ENCODE measurements at regions not wholly inside any gene's neighbourhood (a gene's known extent, or its start where the extent isn't known, plus 50 kb on each side); places are given as distances from the start of the nearest gene placed in this dataset.
A peak's percentile ranks its signal among the peaks of the same experiment; 100 is the strongest.

DNA sequence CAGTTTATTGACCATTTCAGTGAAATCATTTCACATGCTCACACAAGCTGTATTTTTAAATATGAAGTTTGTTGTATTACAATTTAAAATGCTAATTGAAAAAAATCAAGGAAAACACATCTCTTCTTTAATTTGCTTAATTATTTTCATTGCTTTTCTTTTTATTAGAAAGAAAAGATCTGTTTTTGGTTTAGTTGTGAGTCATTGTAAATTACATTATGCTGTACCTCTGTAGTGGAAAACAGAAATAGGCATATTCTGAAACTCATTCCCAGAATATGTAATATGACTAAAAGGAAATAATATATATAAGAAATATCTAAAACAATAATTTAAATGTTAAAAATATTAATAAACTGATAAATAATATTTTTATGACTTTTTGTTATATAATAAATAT is 161.9 kb downstream of the HGF start:
- H3K27me3 ChIP-seq: no peaks in the 10 kb centered on the region
- H3K36me3 ChIP-seq: no peaks in the 10 kb centered on the region
- intact Hi-C loops (cut with DNase I): no loop called here
- DNase-seq: no peak
- H3K4me1 ChIP-seq: peaks cover 0 to 11% (median 0%) of the 10 kb centered on the region in 9 donors
- no peak overlapping the region for H3K4me3 ChIP-seq
- no peaks in the 10 kb centered on the region for H3K9me3 ChIP-seq
- no peak for ATAC-seq
- TF ChIP-seq, protein P1, sequence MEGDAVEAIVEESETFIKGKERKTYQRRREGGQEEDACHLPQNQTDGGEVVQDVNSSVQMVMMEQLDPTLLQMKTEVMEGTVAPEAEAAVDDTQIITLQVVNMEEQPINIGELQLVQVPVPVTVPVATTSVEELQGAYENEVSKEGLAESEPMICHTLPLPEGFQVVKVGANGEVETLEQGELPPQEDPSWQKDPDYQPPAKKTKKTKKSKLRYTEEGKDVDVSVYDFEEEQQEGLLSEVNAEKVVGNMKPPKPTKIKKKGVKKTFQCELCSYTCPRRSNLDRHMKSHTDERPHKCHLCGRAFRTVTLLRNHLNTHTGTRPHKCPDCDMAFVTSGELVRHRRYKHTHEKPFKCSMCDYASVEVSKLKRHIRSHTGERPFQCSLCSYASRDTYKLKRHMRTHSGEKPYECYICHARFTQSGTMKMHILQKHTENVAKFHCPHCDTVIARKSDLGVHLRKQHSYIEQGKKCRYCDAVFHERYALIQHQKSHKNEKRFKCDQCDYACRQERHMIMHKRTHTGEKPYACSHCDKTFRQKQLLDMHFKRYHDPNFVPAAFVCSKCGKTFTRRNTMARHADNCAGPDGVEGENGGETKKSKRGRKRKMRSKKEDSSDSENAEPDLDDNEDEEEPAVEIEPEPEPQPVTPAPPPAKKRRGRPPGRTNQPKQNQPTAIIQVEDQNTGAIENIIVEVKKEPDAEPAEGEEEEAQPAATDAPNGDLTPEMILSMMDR (IDR thresholded peaks at IDR 0.05): no peak
- H3K27ac ChIP-seq: no peak overlapping the region

DNA sequence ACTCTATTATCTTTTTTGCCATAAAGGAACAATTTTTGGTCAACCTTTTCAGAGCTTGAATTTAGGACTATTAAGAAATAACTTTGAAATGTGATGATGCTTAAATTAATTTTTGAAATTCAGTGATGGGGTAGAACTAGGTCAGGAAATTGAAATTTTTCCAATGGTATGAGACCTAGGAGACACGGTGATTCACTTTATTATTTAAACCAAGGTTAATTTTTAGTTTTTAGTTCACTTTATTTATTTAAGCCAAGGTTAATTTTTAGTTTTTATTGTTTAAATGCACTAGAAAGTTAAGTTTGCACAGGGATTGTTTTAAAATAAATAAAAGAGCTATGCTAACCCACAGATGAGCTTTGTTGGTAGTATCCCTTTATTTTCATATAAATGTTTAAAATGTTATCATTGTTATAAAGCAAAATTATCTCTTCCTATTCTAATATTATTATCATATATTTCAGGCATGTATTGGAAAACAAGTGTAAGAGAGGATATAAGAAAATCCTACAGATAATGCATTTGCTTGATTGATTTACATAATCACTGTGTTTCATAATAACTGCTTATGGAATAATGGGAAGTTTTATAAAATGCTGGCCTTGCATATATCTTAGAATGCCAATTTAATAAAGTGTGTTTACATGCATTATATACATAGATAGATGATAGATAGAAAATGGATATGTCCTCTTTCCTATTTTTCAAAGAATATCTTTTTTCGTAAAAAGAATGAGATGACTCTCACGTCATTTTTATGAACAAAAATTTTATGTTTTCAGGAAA is 163.6 kb downstream of the HGF start:
- WGBS, 2 donors: 87 to 93% methylated on average over 3 of the region's 3 CpGs
- no peaks in the 10 kb centered on the region for H3K9me3 ChIP-seq
- TF ChIP-seq, protein P1 (IDR thresholded peaks at IDR 0.05): no peak
- intact Hi-C loops (cut with DNase I): no loop called here
- H3K4me1 ChIP-seq: peaks cover 0 to 11% (median 0%) of the 10 kb centered on the region in 9 donors
- no peak for DNase-seq
- H3K4me3 ChIP-seq: no peak overlapping the region
- no peaks in the 10 kb centered on the region for H3K27me3 ChIP-seq
- no peak overlapping the region for H3K27ac ChIP-seq
- ATAC-seq: no peak
- H3K36me3 ChIP-seq: no peaks in the 10 kb centered on the region

DNA sequence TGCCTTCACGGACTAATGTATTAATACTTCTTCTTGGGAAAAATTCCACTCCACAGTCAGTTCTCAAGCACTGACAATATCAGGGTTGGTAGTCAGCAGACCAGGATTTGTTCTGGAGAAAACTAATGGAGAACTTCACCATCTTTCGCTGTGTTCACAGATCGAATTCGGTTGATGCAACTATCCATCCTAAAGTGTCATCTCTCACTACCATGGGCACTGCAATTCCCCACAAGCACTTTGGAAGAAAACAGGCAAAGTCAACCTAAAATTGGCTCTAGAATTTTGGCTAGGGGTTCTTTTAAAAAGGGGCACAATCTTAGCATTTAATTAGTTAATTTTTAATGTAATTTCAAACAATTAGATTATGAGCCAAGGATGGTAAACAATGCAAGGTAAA is 164.4 kb downstream of the HGF start:
- DNase-seq (no peak), ATAC-seq (no peak)
- intact Hi-C loops (cut with DNase I): no loop called here
- H3K27me3 ChIP-seq: no peaks in the 10 kb centered on the region
- WGBS, 2 donors: 93 to 96% methylated on average over 4 of the region's 4 CpGs
- no peak overlapping the region for H3K4me3 ChIP-seq
- peaks cover 0 to 11% (median 0%) of the 10 kb centered on the region in 9 donors for H3K4me1 ChIP-seq
- H3K36me3 ChIP-seq: no peaks in the 10 kb centered on the region
- H3K27ac ChIP-seq: no peak overlapping the region
- no peaks in the 10 kb centered on the region for H3K9me3 ChIP-seq
- TF ChIP-seq, protein P1 (IDR thresholded peaks at IDR 0.05): no peak

DNA sequence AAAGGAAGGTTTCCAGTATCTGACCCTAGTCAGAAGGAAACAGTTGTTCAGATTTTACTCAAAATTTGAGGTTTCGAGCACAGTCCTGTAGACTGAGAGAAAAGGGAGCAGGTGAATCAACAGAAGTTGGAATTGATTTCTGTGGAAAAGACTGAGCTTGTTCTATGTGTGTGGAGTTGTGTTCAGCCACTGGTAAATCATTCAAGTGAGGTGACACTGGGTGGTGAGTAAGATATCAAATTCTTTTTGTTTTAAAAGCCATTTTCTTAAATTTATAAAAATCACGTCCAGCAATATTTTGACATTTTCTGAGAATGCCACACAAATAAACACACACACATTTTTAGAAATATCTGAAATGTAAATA is 165.1 kb downstream of the HGF start:
- H3K4me1 ChIP-seq: peaks cover 0 to 11% (median 0%) of the 10 kb centered on the region in 9 donors
- TF ChIP-seq, protein P1 (IDR thresholded peaks at IDR 0.05): no peak
- peak overlapping the region in 1 of 10 donors; percentile 49 for H3K27ac ChIP-seq
- intact Hi-C loops (cut with DNase I): no loop called here
- 83 to 95% methylated on average over 2 of the region's 2 CpGs for WGBS, 2 donors
- DNase-seq (no peak), ATAC-seq (no peak)
- no peaks in the 10 kb centered on the region for H3K36me3 ChIP-seq
- H3K4me3 ChIP-seq: no peak overlapping the region
- no peaks in the 10 kb centered on the region for H3K9me3 ChIP-seq
- no peaks in the 10 kb centered on the region for H3K27me3 ChIP-seq

All from heart right ventricle (tissue), 16 donors.